Activated T-helper 1 cell treated with anti-CD3 and anti-CD28 coated beads, Interleukin-12 subunit alpha, Interleukin-12 subunit beta, Interleukin-2, Interleukin-4 antibody, amounts not matched to agents 30 ng/mL and 10 ng/mL and 1 ng/mL, durations not matched to agents 14 hours and 24 hours and 36 hours (primary cell): ENCODE measurements at regions not wholly inside any gene's neighbourhood (a gene's known extent, or its start where the extent isn't known, plus 50 kb on each side); places are given as distances from the start of the nearest gene placed in this dataset.

Experiments used
- DNase-seq: peaks from one replicate; pipeline ENCODE4 v3.0.0; 2021; ENCODE audit warnings: low spot score
- H3K27ac Mint-ChIP-seq: one replicate; pipeline ENCODE4 v1.8.0; 2021; ENCODE audit warnings: mild to moderate bottlenecking, mixed read lengths
- H3K27me3 Mint-ChIP-seq: one replicate; pipeline ENCODE4 v1.8.0; 2022; ENCODE audit warnings: mild to moderate bottlenecking, moderate library complexity, mixed read lengths; ENCODE audit not compliant: insufficient read depth
- H3K36me3 Mint-ChIP-seq: one replicate; pipeline ENCODE4 v1.8.0; 2021; ENCODE audit warnings: low read depth, mixed read lengths
- H3K4me1 Mint-ChIP-seq: one replicate; pipeline ENCODE4 v1.8.0; 2021; ENCODE audit warnings: low read depth, mixed read lengths
- H3K4me3 Mint-ChIP-seq: one replicate; pipeline ENCODE4 v1.8.0; 2021; ENCODE audit warnings: mild to moderate bottlenecking, moderate library complexity, mixed read lengths
- H3K9me3 Mint-ChIP-seq: one replicate; pipeline ENCODE4 v1.8.0; 2021; ENCODE audit warnings: mixed read lengths
- intact Hi-C: fragments of 100-400 bp; cut with micrococcal nuclease; formaldehyde crosslinking; loops from one replicate; pipeline ENCODE4 v1.15.1; 2024

DNA sequence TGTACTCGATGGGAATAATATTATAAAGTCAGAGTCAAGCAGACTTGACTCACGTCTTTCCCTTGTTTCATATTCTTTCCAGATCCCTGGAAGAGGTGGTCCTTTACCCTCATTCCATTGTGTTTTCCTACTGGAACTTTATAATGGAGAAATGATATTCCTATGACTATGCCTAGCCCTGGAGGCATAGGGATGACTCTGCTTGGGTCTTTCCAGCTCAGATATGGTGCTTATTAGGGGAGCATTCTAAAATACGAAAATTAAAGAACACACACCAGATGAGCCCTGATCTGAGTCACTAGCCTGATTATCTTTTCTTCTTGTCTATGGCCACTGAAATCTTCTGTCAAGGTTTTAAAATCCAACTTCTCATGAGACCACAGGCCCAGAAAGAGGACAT lies 231.4 kb downstream of the ANKRD50 start:
- Mint-ChIP-seq H3K36me3 (no peaks in the 10 kb centered on the region), H3K27me3 (no peaks in the 10 kb centered on the region), H3K9me3 (no peaks in the 10 kb centered on the region), H3K4me3 (no peak overlapping the region), H3K4me1 (no peaks in the 10 kb centered on the region), H3K27ac (no peak overlapping the region)
- intact Hi-C loops: no loop called here
- no peak for DNase-seq

DNA sequence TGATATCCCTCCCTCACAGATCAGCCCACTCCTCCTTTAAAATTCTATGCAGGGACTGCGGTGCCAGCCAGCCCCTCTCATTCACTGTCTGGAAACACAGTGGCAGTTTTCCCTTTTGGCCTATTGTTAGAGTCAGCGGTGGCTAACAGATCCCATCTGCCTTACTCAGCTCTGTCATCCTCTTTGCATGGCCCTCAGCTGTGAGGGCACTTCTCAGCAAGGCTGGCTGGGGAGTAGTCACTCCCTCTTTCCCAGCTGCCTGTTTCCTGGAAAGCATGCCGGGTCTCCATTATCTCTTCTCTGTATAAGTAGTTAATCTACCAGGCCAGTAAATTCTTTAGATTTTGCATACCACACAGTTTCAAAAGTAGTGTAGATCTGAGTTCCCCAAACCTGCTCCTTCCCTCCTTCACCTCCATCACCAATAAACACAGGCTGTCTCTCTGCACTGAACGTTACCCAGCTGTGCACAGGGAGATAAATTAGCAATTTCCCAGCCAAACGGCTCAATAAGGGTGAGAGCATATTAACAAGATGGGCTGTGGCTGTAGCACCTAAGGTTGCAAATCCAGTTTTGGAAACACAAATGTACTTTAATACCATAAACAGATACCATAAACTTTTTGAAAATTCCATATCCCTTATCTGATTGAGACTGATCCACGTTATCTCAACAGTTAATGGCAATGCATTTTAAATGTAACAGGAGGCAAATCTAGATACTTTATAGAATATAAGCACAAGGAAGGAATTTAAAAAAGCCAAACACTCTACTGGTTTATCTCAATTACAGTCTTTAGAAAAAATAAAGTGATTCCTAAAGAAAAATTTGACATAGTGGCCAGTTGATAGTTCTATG lies 229.3 kb downstream of the ANKRD50 start:
- no peak overlapping the region for H3K4me3 Mint-ChIP-seq
- no peaks in the 10 kb centered on the region for H3K9me3 Mint-ChIP-seq
- intact Hi-C loops: no loop called here
- H3K27ac Mint-ChIP-seq: no peak overlapping the region
- no peaks in the 10 kb centered on the region for H3K27me3 Mint-ChIP-seq
- no peaks in the 10 kb centered on the region for H3K4me1 Mint-ChIP-seq
- H3K36me3 Mint-ChIP-seq: no peaks in the 10 kb centered on the region
- no peak for DNase-seq

DNA sequence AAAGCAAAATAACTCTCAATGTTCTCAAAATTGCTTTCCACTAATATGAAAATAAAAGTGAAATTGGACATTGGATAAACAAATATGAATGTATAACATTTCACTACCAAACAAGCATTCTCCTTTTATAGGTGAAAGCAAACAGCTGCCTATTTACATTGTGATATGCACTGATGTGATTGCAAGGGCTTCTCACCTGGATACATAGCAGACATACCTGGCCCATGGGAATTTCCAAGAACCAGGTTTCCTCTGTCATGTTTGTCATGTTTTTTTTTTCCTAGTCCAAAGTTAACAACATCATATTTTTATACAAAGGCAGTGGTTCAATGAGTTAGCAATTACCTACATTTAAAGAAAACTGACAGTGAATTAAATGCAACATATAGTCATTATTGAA lies 228.5 kb downstream of the ANKRD50 start:
- intact Hi-C loops: no loop called here
- no peaks in the 10 kb centered on the region for H3K9me3 Mint-ChIP-seq
- no peak for DNase-seq
- no peaks in the 10 kb centered on the region for H3K4me1 Mint-ChIP-seq
- no peak overlapping the region for H3K27ac Mint-ChIP-seq
- no peak overlapping the region for H3K4me3 Mint-ChIP-seq
- no peaks in the 10 kb centered on the region for H3K36me3 Mint-ChIP-seq
- H3K27me3 Mint-ChIP-seq: no peaks in the 10 kb centered on the region

DNA sequence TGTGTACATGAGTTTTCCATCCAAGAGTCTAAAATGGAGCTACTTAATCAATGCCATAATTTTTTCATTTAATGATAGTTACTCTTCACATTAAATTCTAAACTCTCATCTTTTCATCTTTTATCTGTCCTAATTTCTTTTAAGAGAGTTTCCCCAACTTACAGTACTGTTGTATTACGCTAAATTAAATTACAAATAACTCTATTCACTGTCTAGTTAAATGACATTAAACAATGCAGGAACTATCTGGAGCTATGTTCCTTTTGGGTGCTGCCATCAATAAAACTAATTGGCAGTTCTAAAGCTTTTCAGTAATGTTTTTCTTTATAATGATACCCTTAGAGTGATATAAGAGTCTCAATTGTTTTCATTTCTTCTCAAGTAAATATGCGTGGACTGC lies 227.6 kb downstream of the ANKRD50 start:
- no peak for DNase-seq
- Mint-ChIP-seq H3K27ac (no peak overlapping the region), H3K4me1 (no peaks in the 10 kb centered on the region), H3K4me3 (no peak overlapping the region), H3K27me3 (no peaks in the 10 kb centered on the region), H3K9me3 (no peaks in the 10 kb centered on the region), H3K36me3 (no peaks in the 10 kb centered on the region)
- intact Hi-C loops: no loop called here

DNA sequence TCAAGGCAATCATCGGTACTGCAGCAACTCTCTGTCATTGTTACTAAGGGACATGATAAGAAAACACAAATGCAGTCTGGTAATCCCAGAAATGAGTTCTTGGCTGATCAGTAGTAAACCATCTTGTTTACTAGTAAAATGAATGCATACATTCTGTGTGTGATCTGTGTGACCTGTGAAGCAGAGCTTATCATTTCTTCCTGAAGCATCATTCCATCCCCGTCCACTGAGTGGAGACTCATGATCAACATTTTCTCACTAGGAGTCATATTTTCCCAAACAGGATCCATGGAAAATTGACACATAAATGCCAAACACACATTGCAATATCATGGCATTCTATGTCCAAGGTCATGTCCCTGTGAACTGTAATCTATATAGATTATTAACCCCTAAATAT lies 226.1 kb downstream of the ANKRD50 start:
- H3K4me1 Mint-ChIP-seq: no peaks in the 10 kb centered on the region
- no peaks in the 10 kb centered on the region for H3K36me3 Mint-ChIP-seq
- no peaks in the 10 kb centered on the region for H3K27me3 Mint-ChIP-seq
- H3K9me3 Mint-ChIP-seq: no peaks in the 10 kb centered on the region
- H3K27ac Mint-ChIP-seq: no peak overlapping the region
- DNase-seq: no peak
- no peak overlapping the region for H3K4me3 Mint-ChIP-seq
- intact Hi-C loops: no loop called here

DNA sequence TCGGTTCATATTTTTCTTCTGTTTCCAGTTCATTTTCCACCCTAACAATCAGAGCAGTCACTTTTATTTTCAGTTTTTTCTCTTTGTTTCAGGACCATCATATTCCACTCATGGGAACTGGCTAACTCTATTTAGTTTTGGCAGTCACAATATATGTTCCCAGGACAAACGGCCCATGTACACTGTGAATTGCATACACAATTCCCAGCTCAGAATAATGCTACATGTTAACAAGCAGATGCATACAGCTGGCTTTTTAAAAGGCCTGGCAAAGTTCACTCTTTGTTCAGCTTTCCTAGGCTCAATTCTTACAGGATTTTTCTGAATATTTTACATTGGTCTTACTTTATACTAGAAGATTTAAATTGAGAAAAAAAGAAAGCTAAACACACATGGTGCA lies 224.9 kb downstream of the ANKRD50 start:
- Mint-ChIP-seq H3K4me1 (no peaks in the 10 kb centered on the region), H3K27me3 (no peaks in the 10 kb centered on the region), H3K27ac (no peak overlapping the region), H3K36me3 (no peaks in the 10 kb centered on the region), H3K4me3 (no peak overlapping the region), H3K9me3 (no peaks in the 10 kb centered on the region)
- DNase-seq: no peak
- intact Hi-C loops: no loop called here

DNA sequence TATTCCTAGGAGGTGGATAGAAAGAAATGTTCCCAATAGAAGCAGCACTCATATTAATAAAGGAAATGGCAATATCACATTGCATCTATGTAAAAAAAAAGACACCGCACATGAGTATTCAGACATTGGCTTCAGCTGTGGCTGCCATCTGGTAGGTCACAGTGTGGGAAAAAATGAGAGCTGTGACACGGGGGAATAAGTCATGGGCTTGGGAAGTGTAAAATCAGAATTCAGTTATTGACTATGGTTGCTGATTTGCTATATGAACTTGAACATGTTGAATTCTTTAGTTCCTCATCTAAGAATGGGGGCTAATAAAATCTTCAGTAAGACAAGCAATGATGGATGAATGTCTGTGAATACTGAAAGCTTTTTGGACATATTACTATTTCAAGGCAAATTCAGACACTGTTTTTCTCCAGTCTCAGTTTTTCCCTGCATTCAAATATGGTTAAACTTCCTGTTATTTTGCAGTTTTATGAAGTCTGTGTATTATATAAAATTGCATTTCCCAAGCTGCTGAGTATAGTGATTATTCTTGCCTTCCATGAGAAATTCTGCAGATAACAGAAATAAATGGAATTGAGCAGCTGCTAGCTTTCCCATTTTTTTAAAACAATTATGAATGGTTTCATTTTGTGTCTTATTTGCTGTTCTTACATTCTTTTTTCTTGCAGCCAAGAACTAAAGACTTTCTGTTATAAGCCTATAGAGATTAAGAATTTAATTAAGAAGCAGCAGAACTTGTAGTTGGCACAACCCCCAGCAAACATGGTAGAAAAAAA lies 221.0 kb downstream of the ANKRD50 start:
- Mint-ChIP-seq H3K27me3 (no peaks in the 10 kb centered on the region), H3K9me3 (no peaks in the 10 kb centered on the region), H3K4me1 (no peaks in the 10 kb centered on the region), H3K4me3 (no peak overlapping the region), H3K27ac (no peak overlapping the region), H3K36me3 (no peaks in the 10 kb centered on the region)
- intact Hi-C loops: no loop called here
- no peak for DNase-seq

DNA sequence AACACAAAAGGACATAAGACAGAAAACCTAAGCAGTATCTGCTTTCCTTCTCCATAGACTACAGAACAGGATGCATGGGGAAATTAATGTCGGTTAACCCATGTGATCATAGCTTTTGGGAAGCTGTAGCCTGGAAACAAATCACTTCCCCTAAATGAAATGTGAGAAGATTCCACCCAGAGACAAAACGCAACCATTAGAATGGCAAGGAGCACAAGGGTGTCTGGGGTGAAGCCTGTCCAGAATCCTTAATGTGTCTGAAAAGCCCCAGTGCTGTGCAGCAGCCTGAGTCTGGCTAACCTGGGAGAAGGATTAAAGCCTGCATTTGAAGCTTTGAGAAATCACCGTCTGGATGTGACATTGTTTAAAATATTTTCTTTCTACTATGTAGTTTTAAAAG lies 213.3 kb downstream of the ANKRD50 start:
- Mint-ChIP-seq H3K9me3 (no peaks in the 10 kb centered on the region), H3K4me1 (no peaks in the 10 kb centered on the region), H3K36me3 (no peaks in the 10 kb centered on the region), H3K27ac (no peak overlapping the region), H3K4me3 (no peak overlapping the region), H3K27me3 (no peaks in the 10 kb centered on the region)
- intact Hi-C loops: no loop called here
- no peak for DNase-seq

DNA sequence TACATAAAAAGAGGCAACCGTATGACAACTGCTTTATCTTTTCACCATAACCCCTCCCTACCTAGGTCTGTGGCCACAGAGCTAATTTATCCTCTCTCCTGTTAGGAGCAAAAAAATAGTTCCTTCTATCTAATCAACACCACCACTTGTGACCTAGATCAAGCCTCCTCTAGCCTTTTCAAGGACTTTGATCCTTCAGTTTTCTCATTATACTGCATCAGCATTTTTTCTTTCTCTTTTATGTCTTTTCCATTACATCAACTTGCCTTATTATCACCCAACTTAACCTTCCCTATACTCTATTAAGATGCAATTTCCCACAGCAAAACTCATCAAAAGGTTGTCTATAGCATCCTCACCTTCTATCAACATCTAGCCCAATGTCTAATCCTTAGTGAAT lies 211.0 kb downstream of the ANKRD50 start:
- Mint-ChIP-seq H3K9me3 (no peaks in the 10 kb centered on the region), H3K4me1 (no peaks in the 10 kb centered on the region), H3K27ac (no peak overlapping the region), H3K27me3 (no peaks in the 10 kb centered on the region), H3K4me3 (no peak overlapping the region), H3K36me3 (no peaks in the 10 kb centered on the region)
- DNase-seq: no peak
- intact Hi-C loops: no loop called here

DNA sequence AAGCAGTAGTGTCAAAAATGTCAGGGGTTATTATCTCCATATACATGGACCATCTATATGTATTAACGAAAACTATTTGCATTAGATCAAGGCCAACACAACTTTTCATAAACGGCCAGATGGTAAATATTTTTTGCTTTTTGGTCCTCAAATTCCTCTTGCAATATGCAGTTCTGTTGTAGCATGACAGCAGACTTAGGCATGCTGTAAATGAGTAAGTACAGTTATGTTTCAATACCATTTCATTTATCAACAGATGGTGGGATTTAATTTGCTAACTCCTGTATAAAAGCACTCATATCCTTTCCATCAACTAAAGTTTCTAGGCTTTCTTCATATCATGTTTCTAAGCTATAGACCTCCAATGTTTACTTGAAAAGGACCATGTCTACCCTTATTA lies 208.1 kb downstream of the ANKRD50 start:
- Mint-ChIP-seq H3K36me3 (no peaks in the 10 kb centered on the region), H3K4me3 (no peak overlapping the region), H3K27ac (no peak overlapping the region), H3K9me3 (no peaks in the 10 kb centered on the region), H3K27me3 (no peaks in the 10 kb centered on the region), H3K4me1 (no peaks in the 10 kb centered on the region)
- no peak for DNase-seq
- intact Hi-C loops: no loop called here

DNA sequence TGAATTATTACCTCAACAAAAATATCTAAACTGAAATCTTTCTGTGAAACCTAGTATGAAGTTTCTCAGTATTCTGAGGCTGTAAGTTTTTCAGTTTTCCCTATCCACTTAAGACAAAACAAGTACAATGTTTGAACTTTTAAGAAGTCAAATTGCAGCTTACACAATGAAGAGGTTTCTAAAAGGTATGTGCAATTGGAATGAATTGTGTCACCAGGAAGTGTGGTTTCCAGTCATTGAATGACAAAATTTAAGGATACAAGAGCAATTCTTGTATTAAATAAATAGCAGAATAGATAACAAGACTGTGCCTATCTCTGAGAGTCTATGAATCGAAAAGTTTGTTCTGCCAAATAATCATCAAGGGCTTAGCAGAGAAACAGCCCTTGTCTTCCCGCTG lies 207.3 kb downstream of the ANKRD50 start:
- no peaks in the 10 kb centered on the region for H3K4me1 Mint-ChIP-seq
- H3K9me3 Mint-ChIP-seq: no peaks in the 10 kb centered on the region
- H3K4me3 Mint-ChIP-seq: no peak overlapping the region
- no peak overlapping the region for H3K27ac Mint-ChIP-seq
- no peak for DNase-seq
- intact Hi-C loops: no loop called here
- H3K27me3 Mint-ChIP-seq: no peaks in the 10 kb centered on the region
- no peaks in the 10 kb centered on the region for H3K36me3 Mint-ChIP-seq

DNA sequence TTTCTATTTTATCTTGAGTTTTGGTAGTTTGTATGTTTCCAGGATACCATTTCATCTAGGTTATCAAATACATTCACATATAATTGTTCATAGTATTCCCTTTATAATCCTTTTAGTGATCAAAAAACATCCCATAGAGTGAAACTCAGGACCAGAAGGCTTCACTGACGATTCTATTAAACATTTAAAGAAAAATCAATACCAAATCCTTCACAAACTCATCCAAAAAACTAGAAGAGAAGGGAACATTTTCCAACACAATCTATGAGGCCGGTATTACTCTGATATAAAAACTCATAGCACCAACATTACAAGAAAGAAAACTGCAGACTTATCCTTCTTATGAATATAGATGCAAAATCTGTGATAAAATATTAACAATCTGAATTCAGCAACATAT lies 203.4 kb downstream of the ANKRD50 start:
- no peaks in the 10 kb centered on the region for H3K9me3 Mint-ChIP-seq
- H3K27ac Mint-ChIP-seq: no peak overlapping the region
- no peak overlapping the region for H3K4me3 Mint-ChIP-seq
- H3K4me1 Mint-ChIP-seq: no peaks in the 10 kb centered on the region
- DNase-seq: no peak
- H3K36me3 Mint-ChIP-seq: no peaks in the 10 kb centered on the region
- intact Hi-C loops: no loop called here
- H3K27me3 Mint-ChIP-seq: no peaks in the 10 kb centered on the region

DNA sequence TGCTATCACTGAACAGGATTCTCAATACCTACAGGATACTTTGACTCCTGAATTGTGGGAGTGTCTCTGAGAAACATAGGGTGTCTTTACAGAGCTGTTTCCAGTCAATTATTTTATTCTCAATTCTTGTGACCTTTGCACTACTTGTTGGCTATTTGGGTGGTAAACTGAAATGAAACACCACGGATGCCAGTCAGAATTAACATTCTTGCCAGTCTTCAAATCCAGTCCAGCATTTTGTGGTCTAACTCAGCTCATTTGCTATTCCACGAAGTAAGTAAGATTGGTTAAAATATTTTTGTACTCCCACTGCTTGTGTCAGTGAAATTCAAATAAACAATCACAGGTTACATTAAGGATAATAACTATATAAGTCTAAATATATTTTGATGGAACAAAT lies 197.9 kb downstream of the ANKRD50 start:
- no peaks in the 10 kb centered on the region for H3K36me3 Mint-ChIP-seq
- H3K27ac Mint-ChIP-seq: no peak overlapping the region

More for the DNA sequence above, 197.9 kb downstream of the ANKRD50 start:
- Mint-ChIP-seq H3K4me1 (no peaks in the 10 kb centered on the region), H3K9me3 (no peaks in the 10 kb centered on the region), H3K4me3 (no peak overlapping the region), H3K27me3 (no peaks in the 10 kb centered on the region)
- DNase-seq: no peak
- intact Hi-C loops: no loop called here
